Activated CD8-positive, alpha-beta memory T cell treated with anti-CD3 and anti-CD28 coated beads for 48 hours (primary cell): ENCODE measurements at regions not wholly inside any gene's neighbourhood (a gene's known extent, or its start where the extent isn't known, plus 50 kb on each side); places are given as distances from the start of the nearest gene placed in this dataset.

ENCODE experiments used
- DNase-seq, 3 experiments: peaks; one replicate each; pipeline ENCODE4 v3.0.0-alpha.2; 2020; ENCODE audit warnings: low read depth in 2 of 3, low spot score in 2 of 3

GRCh38 chr17:77409282-77410161, 268.8 kb downstream of the SEC14L1 start:
- DNase-seq = no peak

DNA sequence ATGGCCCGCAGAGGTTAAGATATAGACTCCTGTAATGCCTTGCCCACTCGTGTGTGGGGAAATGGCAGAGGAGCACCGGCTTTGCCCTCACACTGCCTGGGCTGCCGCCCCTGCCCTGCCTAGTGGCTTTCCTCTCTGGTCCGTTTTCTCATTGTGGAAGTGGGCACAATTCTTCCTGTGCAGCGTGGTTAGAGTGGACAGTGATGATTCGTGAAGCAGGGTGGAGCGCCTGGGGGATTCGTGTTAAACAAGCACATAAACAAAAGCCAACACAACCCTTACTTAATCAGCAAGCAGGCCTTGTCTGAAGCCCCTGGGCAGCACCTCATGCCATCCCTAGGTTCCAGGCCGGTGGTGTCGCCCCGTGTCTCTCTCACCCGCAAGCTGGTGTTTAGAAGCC, 269.7 kb downstream of the SEC14L1 start:
- no peak for DNase-seq

GRCh38 chr17:77414811-77415400, 274.1 kb downstream of the SEC14L1 start:
- DNase-seq = no peak

GRCh38 chr17:77416105-77416713, 275.4 kb downstream of the SEC14L1 start:
- DNase-seq = no peak

- DNase-seq = no peak
These were observed 276.8 kb downstream of the SEC14L1 start for GRCh38 chr17:77417575-77417974.

- no peak for DNase-seq
These were observed 277.8 kb downstream of the SEC14L1 start for GRCh38 chr17:77418609-77419008.

DNA sequence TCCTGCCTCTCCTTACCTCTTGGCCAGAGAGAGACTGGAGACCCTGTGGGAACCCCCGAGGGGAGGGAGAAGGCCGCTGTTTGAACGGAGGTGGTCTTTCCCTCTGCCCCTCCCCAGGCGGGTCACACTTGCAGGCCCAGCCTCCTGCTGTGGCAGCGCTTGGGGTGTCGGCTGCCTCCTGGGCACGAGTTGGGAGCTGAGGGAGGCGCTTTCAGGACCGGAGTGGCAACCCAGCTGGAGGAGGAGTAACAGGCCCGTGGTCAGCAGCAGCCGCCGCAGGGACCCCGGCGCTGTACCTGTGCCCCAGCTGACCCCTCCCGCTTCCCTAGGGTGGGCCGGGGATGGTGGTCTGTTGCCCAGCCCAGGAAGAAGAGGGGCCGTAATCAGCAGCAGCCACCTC, 278.3 kb downstream of the SEC14L1 start:
- DNase-seq = no peak

- no peak for DNase-seq
These were observed 278.9 kb downstream of the SEC14L1 start for GRCh38 chr17:77419547-77420094.

DNA sequence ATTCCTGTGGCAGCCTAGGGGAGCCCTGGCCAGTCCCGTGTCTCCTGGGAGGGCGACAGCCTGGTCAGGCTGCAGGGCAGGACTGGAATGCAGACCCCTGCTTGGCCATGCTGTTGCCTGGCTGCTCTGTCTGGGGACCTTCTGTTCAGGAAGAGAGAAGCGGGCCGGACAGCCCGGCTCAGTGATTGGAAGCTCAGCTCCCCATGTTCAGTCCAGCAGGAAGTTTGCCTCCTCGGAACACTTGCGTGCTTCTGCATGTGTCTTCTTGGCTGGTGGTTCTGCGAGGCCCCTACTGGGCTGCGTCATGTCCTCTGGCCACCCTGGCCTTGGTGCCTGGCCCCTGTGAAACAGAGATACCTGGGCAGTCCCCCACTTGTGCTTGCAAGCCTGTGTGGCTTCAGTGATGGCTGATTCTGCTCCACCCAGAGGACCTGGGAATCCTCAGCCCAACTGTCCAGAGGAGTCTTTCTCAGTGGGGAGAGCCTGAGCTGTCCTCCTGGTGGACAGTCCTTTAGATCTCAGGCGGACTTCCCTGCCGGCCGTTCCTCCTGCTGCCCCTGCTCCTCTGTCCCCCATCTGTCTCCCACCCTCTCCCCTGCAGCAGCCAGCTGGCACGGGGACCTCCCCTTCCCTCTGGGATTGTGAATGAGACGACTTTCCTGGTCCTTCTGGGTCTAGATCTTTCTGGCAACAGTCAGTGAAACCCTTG, 279.5 kb downstream of the SEC14L1 start:
- no peak for DNase-seq

- DNase-seq = no peak
These were observed 280.2 kb downstream of the SEC14L1 start for GRCh38 chr17:77420804-77421629.

DNA sequence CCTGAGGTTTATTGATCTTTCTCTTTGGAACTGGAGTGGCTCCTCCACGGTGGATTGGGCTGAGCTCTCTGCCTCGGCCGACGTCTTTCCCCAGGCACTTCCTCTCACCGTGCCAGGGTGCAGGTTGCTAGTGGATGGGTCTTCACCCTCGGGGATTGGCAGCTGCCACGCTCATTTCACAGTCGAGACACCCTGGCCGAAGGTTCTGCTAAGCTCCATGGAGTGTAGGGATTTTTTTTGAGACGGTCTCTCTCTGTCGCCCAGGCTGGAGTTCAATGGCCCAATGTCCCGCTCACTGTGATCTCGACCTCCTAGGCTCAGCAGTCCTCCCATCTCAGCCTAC, 280.8 kb downstream of the SEC14L1 start:
- DNase-seq = no peak

DNA sequence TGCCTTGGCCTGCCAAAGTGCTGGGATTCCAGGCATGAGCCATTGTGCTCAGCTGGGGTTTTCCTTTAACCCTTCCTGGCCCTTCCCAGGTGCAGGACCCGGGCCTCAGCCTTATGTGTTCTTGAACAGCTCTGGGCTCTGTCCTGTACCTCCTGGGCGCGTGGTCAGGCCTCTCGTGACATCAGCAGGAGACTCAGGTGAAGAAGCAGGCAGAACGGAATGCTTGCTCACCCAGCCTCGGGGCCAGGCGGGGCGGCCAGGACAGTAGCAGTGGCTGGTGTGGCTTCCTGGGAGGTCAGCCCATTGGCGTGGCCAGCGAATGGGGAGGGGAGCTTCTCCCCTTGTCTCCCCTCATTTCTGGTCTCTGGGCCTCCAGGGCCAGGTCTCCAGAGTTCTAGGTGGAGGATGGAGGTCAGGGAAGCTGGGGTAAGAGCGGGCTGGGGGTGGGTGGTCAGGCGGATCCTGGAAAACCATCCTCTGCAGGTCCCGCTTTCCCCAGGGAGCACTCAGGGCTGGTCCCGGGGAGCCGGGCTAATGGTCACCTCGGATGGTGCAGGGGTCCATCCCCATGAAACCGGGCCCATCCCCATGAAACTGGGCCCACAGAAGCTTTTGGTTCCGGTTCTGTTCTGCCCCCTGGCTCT, 281.5 kb downstream of the SEC14L1 start:
- no peak for DNase-seq

DNA sequence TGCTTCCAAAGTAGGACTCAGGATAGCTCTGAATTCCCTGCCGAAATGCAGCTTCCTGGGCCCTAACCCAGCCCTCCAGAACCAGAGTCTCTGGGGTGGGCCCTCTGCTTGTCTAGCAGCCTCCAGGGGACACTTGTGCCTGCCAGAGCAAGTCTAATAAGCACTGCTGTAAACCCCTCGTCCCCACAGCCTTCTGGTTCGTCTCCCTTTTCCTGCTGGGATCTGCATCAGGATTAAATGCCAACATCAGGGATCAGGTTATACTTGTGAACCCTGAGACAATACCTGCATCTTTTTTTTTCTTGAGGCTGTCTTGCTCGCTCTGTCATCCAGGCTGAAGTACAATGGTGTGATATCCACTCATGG, 282.0 kb downstream of the SEC14L1 start:
- no peak for DNase-seq

DNA sequence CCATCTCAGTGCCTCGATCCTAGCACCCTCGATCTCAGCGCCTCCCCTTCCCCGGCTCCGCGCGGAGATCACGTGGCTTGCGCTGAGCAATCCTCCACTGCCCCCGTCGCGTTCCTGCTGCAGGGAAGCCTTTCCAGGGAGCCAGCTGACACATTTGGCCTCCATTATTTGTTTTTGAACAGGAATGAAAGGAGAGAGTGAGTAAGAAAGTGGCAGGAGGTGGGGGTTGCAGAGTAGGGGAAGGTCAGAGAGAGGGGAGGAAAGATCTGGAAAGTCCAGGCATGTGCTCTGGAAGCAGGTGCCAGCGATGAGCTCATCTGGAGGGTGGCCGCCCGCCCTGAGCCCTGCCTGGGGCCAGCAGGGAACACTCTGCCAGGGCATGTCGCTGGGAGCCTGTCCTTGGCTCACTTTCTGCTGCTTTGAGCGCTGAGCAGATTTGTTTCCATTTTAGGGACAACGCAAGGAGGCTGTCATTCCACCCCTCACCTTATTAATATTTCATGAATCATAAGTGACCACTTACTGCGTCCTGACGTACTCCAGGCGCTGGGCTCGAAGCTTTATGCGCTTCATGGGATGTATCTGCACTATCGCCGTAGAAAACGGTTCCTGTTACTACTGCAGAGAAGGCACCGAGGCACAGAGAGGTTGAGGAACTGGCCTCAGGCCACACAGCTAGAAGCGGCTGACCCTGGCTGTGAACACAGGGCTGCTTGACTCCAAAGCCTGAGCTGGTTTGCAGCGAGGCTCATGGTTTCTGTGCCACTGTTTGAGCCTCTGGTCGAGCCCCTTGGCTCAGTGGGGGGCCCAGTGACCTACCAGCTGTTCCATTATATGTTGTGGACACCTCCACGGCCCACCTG, 283.1 kb downstream of the SEC14L1 start:
- DNase-seq = no peak

GRCh38 chr17:77424585-77425344, 284.0 kb downstream of the SEC14L1 start:
- no peak for DNase-seq

DNA sequence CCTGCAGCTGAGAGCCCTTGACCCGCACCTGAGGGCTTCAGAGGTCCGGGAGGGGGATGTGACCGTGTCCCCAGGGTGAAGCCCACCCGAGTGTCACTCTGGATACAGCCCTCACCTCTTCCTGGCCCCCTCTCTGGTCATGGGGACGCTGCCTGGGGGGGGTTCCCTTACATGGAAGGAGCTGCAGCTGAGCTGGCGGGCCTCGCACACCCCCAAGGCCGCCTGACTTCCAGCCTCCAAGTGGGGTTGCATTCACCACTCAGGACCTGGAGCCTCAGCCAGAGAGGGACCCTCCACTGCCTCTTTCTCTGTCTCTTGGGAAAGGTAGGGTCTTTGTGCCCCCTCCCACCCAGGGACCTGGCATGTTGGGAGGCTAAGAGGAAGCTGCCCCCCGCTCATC, 284.6 kb downstream of the SEC14L1 start:
- DNase-seq = no peak

DNA sequence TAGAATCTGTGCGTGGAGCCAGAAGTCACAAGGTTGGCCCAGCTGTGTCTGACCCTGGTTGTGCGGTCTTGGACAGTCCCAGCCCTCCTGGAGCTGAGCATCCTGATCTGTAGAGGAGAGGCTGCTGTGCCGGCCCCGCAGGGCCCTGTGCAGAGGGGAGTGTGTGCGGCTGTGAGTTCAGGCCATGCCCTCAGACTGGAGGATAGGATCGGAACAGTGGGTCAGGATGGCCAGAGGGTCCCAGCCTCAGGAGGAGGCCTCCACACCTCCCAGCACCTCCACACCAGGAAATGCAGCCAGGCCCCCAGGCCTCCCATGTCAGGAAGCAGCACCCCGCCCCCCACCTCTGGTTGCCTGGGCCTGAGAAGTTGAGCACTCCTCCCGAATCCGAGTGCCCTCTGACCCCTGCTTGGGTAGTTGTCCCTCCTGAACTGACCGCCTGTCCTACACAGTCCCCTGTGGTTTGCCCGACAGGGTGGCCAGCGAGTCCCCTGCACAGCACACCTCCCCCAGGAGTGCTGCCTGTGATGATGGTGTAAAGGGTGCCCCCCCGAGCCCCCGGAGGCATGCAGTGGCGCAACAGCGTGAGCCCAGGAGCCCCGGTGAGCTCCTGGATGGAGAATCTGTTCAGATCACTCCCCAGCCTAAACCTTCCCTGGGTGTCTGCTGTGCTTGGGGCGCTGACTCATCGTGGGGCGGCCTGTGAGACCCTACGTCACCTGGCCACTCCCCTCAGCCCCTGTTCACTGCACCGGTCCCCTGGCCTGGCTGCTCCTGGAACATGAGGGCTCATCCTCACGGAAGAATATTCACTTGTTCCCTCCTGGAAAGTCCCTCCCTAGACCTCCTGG, 285.2 kb downstream of the SEC14L1 start:
- DNase-seq = peak in 1 of 3 experiments; percentile 51
